Thyroid gland (tissue), 4 donors: ENCODE measurements at regions not wholly inside any gene's neighbourhood (a gene's known extent, or its start where the extent isn't known, plus 50 kb on each side); places are given as distances from the start of the nearest gene placed in this dataset.

ENCODE experiments used
- DNase-seq, 2 donors: peaks; one replicate each; pipeline ENCODE4 v3.0.0-alpha.2; 2019
- H3K27ac ChIP-seq, 3 donors: fragments of 200-600 bp; sonication (generic); 1 replicate in 2 of 3; 2 replicates in 1 of 3; pipeline ENCODE4 v1.5.1; 2016 to 2019; ENCODE audit warnings: mild to moderate bottlenecking in 1 of 3, moderate library complexity in 1 of 3
- H3K27me3 ChIP-seq: fragments of 200-600 bp; sonication (generic); one replicate; pipeline ENCODE4 v1.5.1; 2019
- H3K36me3 ChIP-seq, 2 donors: fragments of 200-600 bp; sonication (generic); one replicate each; pipeline ENCODE4 v1.5.1; 2016 to 2019
- H3K4me1 ChIP-seq, 2 donors: fragments of 200-600 bp; sonication (generic); one replicate each; pipeline ENCODE4 v1.5.1; 2017 to 2019
- H3K4me3 ChIP-seq, 3 donors: fragments of 200-600 bp; sonication (generic); replicated peaks in 1 of 3; 1 replicate in 2 of 3; 2 replicates in 1 of 3; pipeline ENCODE4 v1.5.1; 2016; ENCODE audit warnings: mild to moderate bottlenecking in 1 of 3
- H3K9me3 ChIP-seq: fragments of 200-600 bp; sonication (generic); one replicate; pipeline ENCODE4 v1.5.1; 2017
- CTCF ChIP-seq, 6 experiments: fragments of 200-600 bp in 3 of 6; fragments of 450-650 bp in 3 of 6; sonication (generic) in 3 of 6; IDR thresholded peaks; one replicate each; pipeline ENCODE4 v1.5.1; 2016 to 2019; ENCODE audit warnings: antibody characterized with exemption in 6 of 6, mild to moderate bottlenecking in 2 of 6, inconsistent platforms in 1 of 6, moderate library complexity in 1 of 6
- POLR2A ChIP-seq, 2 donors: fragments of 450-650 bp; IDR thresholded peaks; one replicate each; pipeline ENCODE4 v1.6.1; 2017; ENCODE audit warnings: antibody characterized with exemption in 2 of 2, mild to moderate bottlenecking in 2 of 2, moderate library complexity in 1 of 2
- WGBS, 2 donors: methylation state at CpG; one replicate each; pipeline ENCODE4 v1.1.5; 2017; 5-methylcytosine and 5-hydroxymethylcytosine counted together
- intact Hi-C: fragments of 100-400 bp; cut with DNase I; formaldehyde crosslinking; loops from one replicate; pipeline ENCODE4 v1.15.1; 2023

- no peak for DNase-seq
- Histone ChIP-seq H3K27ac (no peak overlapping the region), H3K4me3 (no peak overlapping the region), H3K27me3 (no peaks in the 10 kb centered on the region), H3K9me3 (no peaks in the 10 kb centered on the region), H3K4me1 (peaks cover 0 to 7% of the 10 kb centered on the region in 2 donors), H3K36me3 (no peaks in the 10 kb centered on the region)
- 89 to 94% methylated on average over 5 of the region's 5 CpGs for WGBS, 2 donors
- intact Hi-C loops, result no loop called here
- no peak for TF ChIP-seq POLR2A (IDR thresholded peaks at IDR 0.05)
- TF ChIP-seq CTCF (IDR thresholded peaks at IDR 0.05), result no peak
These were observed 100.7 kb upstream of the CD93 start for GRCh38 chr20:23186808-23187207.

DNA sequence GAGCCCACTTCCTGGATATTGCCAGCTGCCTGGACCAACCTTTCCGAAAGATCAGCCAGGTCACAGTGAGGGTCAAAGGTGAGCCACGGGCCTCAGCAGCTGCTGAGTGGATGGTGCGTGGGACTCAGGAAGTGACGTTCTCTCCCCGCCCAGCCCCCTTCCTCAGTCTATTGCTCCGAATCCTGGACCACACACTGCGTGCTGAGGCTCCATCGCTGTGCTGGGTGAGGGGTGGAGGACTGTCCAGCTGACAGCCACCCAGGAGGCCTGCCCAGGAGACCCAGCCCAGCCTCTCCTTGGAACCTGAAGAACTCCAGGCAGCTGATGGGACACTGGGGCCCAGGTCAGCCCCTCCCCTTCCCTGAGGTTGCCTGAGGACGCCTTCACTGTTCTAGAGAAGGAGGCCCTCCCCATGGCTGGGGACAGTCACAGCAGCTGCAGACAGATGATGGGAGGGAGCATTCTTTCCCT lies 94.4 kb upstream of the CD93 start:
- Histone ChIP-seq H3K27me3 (no peaks in the 10 kb centered on the region), H3K9me3 (no peaks in the 10 kb centered on the region), H3K4me1 (peaks cover 0 to 12% of the 10 kb centered on the region in 2 donors), H3K4me3 (no peak overlapping the region), H3K27ac (peak overlapping the region in 2 of 3 donors; percentile 36), H3K36me3 (no peaks in the 10 kb centered on the region)
- intact Hi-C loops, result no loop called here
- DNase-seq, result peak in 1 of 2 donors; percentile 16
- no peak for TF ChIP-seq CTCF (IDR thresholded peaks at IDR 0.05)
- no peak for TF ChIP-seq POLR2A (IDR thresholded peaks at IDR 0.05)
- WGBS, 2 donors, result 63 to 68% methylated on average over 3 to 9 of the region's 9 CpGs

DNA sequence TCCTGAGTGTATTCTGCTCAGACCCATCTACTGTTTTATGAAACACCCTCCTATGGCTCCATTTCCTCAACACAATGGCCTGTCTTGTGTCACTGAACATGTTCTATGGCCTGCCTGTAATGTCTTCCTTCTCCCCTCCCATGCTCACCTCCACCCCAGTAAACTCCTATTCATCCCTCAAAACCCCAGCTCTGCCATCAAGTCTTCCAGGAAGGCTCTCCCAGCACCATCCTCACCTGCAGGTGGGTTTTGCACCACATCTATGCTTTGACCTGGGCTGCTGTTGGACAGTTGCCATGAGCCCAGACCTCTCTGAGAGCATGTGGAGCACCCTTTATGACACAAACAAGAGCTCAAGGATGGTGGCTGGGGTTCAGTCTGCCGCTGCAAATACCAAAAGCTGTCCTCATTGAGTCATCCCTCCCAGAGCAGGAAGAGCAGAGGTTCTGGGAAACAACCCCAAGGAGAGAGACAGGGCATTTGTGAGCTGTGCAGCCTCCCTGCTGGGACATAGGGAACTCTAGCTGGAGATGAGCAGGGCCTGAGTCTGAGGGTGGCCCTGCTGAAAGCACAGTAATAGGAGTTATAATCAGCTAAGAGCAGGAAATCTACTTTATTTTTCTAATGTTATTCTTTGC lies 93.8 kb upstream of the CD93 start:
- intact Hi-C loops, result no loop called here
- no peak for TF ChIP-seq POLR2A (IDR thresholded peaks at IDR 0.05)
- TF ChIP-seq CTCF (IDR thresholded peaks at IDR 0.05), result no peak
- Histone ChIP-seq H3K4me3 (no peak overlapping the region), H3K27me3 (no peaks in the 10 kb centered on the region), H3K36me3 (no peaks in the 10 kb centered on the region), H3K27ac (peak overlapping the region in 2 of 3 donors; percentile 36), H3K4me1 (peaks cover 0 to 12% of the 10 kb centered on the region in 2 donors), H3K9me3 (no peaks in the 10 kb centered on the region)
- no peak for DNase-seq
- WGBS, 2 donors, result 30 to 45% methylated on average over 1 of the region's 1 CpG

GRCh38 chr20:23178806-23179205 lies 92.7 kb upstream of the CD93 start:
- no peaks in the 10 kb centered on the region for H3K27me3 ChIP-seq
- intact Hi-C loops, result no loop called here
- TF ChIP-seq POLR2A (IDR thresholded peaks at IDR 0.05), result no peak
- peak in 1 of 6 experiments; percentile 6 for TF ChIP-seq CTCF (IDR thresholded peaks at IDR 0.05)
- no peaks in the 10 kb centered on the region for H3K9me3 ChIP-seq
- H3K36me3 ChIP-seq, result no peaks in the 10 kb centered on the region
- no peak for DNase-seq
- no peak overlapping the region for H3K4me3 ChIP-seq
- H3K4me1 ChIP-seq, result peaks cover 0 to 12% of the 10 kb centered on the region in 2 donors
- H3K27ac ChIP-seq, result no peak overlapping the region
- 17 to 19% methylated on average over 3 of the region's 3 CpGs for WGBS, 2 donors

DNA sequence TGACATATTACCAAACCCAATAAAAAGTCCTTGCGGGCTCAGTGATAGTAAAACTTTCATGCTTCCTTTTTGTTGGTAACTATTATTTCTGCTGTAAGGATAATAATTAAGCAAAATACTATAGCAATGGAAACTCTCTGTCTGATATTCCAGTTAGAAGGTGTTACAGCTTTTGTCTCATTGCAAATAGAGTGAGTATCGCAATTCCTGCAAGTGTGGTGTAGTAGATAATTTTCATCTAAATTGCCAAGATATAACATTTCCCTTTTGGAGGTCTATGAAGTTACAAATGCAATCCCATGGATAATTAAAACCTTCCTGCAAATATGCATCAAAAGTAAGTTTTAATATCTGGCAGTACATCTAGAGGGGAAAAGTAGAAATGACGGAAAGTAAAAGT lies 88.7 kb upstream of the CD93 start:
- peaks cover 0 to under 1% of the 10 kb centered on the region in 2 donors for H3K4me1 ChIP-seq
- H3K4me3 ChIP-seq, result no peak overlapping the region
- H3K27ac ChIP-seq, result no peak overlapping the region
- DNase-seq, result no peak
- intact Hi-C loops, result no loop called here
- no peaks in the 10 kb centered on the region for H3K27me3 ChIP-seq
- WGBS, 2 donors, result 96 to 97% methylated on average over 3 of the region's 3 CpGs
- no peaks in the 10 kb centered on the region for H3K9me3 ChIP-seq
- TF ChIP-seq POLR2A (IDR thresholded peaks at IDR 0.05) (no peak), CTCF (IDR thresholded peaks at IDR 0.05) (no peak)
- H3K36me3 ChIP-seq, result no peaks in the 10 kb centered on the region
